ENCODE measurements at regions not wholly inside any gene's neighbourhood (a gene's known extent, or its start where the extent isn't known, plus 50 kb on each side); places are given as distances from the start of the nearest gene placed in this dataset.

DNA sequence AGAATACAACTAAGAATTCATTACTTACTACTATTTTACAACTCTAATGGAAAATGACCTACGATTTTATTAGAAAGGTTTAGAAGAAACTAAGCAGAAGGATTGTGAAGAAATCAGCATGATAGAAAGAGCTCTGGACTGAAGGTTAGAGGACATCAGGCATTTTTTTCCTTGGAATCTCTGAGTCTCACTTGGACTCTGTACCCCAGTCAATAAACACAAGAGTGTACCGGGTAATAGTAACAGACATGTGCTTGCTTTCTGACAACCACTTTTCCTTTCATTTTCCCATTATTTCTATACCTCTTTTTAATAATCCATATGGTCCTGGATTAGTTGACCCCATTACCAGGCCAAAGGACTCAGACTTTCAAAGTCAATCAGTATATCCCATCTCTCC, 1240.9 kb upstream of the LRRTM3 start:
- CTCF ChIA-PET = no interaction called here
- POLR2A ChIA-PET (ENCODE audit: low non-redundant PET) = no interaction called here
- TF ChIP-seq, protein P1, sequence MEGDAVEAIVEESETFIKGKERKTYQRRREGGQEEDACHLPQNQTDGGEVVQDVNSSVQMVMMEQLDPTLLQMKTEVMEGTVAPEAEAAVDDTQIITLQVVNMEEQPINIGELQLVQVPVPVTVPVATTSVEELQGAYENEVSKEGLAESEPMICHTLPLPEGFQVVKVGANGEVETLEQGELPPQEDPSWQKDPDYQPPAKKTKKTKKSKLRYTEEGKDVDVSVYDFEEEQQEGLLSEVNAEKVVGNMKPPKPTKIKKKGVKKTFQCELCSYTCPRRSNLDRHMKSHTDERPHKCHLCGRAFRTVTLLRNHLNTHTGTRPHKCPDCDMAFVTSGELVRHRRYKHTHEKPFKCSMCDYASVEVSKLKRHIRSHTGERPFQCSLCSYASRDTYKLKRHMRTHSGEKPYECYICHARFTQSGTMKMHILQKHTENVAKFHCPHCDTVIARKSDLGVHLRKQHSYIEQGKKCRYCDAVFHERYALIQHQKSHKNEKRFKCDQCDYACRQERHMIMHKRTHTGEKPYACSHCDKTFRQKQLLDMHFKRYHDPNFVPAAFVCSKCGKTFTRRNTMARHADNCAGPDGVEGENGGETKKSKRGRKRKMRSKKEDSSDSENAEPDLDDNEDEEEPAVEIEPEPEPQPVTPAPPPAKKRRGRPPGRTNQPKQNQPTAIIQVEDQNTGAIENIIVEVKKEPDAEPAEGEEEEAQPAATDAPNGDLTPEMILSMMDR (conservative IDR thresholded peaks at IDR 0.05; ENCODE audit: low read depth) = no peak

DNA sequence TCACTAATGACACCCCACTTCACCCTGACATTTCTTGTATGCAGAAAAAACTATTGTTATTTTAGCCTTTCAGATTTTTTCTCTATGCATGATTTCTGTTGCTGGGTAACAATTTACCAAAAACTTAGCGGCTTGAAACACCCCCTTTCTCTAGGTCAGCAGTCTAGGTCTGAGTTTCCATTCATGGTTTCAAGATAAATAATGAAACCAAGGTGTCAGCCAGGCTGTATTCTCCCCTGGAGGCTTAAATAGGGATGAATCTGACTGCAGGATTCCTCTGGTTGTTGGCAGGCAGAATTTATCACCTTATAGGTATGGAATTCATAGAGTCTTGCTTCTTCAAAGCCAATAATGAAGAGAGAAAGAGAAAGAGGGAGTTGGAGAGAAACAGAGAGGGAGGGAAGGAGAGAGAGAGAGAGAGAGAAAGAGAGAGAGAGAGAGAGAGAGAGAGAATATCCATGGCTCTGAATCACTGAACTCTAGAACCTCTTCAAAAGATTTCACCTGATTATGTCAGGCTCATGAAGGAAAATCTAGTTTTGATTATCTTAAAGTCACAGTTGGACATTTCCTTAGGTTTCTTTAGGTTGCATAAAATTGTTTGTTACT, 1224.6 kb upstream of the LRRTM3 start:
- TF ChIP-seq, protein P1 (conservative IDR thresholded peaks at IDR 0.05; ENCODE audit: low read depth) = no peak
- no peak overlapping the region for H3K27ac ChIP-seq
- ChIA-PET CTCF (no interaction called here), POLR2A (ENCODE audit: low non-redundant PET) (no interaction called here)
- DNase-seq (ENCODE audit: low spot score) = no peak

More for the DNA sequence above, 1240.9 kb upstream of the LRRTM3 start:
- no peak for DNase-seq (ENCODE audit: low spot score)
- no peak overlapping the region for H3K27ac ChIP-seq

DNA sequence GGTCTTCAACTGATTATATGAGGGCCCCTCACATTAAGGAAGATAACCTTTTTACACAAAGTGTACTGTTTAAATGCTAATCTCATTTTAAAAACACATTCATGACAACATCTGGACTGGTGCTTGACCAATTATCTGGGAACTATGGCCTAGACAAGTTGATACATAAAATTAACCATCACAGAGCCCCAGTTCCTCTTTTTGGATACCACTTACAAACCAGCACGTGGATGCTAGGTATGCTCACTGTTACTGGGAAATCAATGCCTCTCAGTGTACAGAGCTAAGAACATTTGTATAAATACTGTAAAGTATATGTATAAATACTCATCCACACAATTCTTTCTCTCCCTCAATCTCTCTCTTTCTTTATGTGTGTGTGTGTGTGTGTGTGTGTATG, 1217.8 kb upstream of the LRRTM3 start:
- no peak for DNase-seq (ENCODE audit: low spot score)
- no peak overlapping the region for H3K27ac ChIP-seq
- ChIA-PET CTCF (no interaction called here), POLR2A (ENCODE audit: low non-redundant PET) (no interaction called here)
- TF ChIP-seq, protein P1 (conservative IDR thresholded peaks at IDR 0.05; ENCODE audit: low read depth) = no peak

DNA sequence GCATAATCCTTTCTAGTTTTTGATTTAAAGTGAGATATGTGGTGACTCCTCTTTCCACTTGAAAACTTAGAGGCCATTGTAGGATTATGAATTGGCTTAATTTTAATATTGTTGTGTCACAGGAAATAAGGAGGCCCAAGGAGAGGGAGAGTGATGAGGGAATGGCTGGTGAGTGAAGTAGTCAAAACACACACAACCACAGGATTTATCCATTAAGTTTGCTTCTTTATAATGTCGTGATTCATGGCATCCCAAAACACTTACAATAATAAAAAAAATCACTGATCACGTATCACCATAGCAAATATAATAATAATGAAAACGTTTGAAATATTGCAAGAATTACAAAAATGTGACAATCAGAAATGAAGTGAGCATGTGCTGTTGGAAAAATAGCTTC, 1215.5 kb upstream of the LRRTM3 start:
- no peak overlapping the region for H3K27ac ChIP-seq
- TF ChIP-seq, protein P1 (conservative IDR thresholded peaks at IDR 0.05; ENCODE audit: low read depth) = no peak
- ChIA-PET POLR2A (ENCODE audit: low non-redundant PET) (no interaction called here), CTCF (interaction anchor here (1.3 kb wide), 1 partner anchor 14 kb away, joined by 3 read pairs; no protein-coding TSS in a partner anchor)
- DNase-seq (ENCODE audit: low spot score) = no peak

DNA sequence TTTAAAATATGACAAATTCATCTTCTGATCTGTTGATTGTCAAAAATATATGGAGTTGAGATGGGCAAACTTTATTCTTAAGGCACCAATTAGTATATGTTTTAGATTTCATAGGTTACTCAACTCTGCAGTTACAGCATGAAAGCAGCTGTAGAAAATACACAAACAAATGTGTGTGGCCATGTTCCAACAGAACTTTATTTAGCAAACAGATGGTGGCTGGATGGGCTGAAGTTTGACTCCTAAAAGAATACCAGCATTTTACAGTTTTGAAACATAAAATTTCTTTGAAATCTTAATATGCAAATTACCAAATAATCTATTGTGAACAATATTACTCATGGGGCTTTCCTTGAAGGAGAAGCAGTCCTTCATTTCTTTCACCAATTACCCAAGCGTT, 1206.0 kb upstream of the LRRTM3 start:
- DNase-seq (ENCODE audit: low spot score) = no peak
- ChIA-PET CTCF (no interaction called here), POLR2A (ENCODE audit: low non-redundant PET) (no interaction called here)
- no peak overlapping the region for H3K27ac ChIP-seq
- TF ChIP-seq, protein P1 (conservative IDR thresholded peaks at IDR 0.05; ENCODE audit: low read depth) = no peak

DNA sequence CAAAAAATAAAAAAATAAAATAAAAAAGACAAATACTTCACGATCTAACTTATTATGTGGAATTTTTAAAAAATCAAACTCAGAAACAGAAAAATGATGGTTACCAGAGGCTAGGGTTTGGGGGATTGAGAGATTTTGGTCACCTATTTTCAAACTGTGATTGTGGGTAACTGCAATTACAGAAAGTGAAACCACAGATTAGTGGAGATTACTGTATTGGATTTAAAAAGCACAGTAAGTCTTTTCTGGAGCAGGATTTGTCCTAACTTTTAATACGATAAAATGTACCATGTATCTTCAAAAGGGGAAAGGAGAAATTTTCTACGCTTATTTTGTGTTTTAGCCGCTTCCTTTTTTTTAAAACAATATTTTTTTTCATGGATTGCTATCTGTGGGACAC, 1204.9 kb upstream of the LRRTM3 start:
- no peak for DNase-seq (ENCODE audit: low spot score)
- TF ChIP-seq, protein P1 (conservative IDR thresholded peaks at IDR 0.05; ENCODE audit: low read depth) = no peak
- CTCF ChIA-PET = no interaction called here
- POLR2A ChIA-PET (ENCODE audit: low non-redundant PET) = no interaction called here
- H3K27ac ChIP-seq = no peak overlapping the region

All from RWPE1 (cell line).